Activated CD8-positive, alpha-beta memory T cell treated with anti-CD3 and anti-CD28 coated beads, Interleukin-2, amount 10 ng/mL, durations not matched to agents 7 days and 5 days (primary cell): ENCODE measurements at regions not wholly inside any gene's neighbourhood (a gene's known extent, or its start where the extent isn't known, plus 50 kb on each side); places are given as distances from the start of the nearest gene placed in this dataset.

Source experiments
- ATAC-seq: fragments of 150-1000 bp; cut with Tn5 transposase; one replicate; pipeline ENCODE4 v1.10.0; 2021; ENCODE audit warnings: moderate library complexity
- CTCF ChIA-PET: fragments of 350-600 bp; sonication (Branson Sonifier 250); formaldehyde crosslinking; loops from one replicate; lab custom pipeline; 2021; ENCODE audit warnings: antibody characterized with exemption; lab: Charles Lee
- DNase-seq: peaks from one replicate; pipeline ENCODE4 v3.0.0-alpha.2; 2020
- H3K27ac Mint-ChIP-seq: one replicate; pipeline ENCODE4 v1.8.0; 2021; ENCODE audit warnings: mild to moderate bottlenecking, mixed read lengths
- H3K27me3 Mint-ChIP-seq: one replicate; pipeline ENCODE4 v1.8.0; 2021; ENCODE audit warnings: mixed read lengths
- H3K36me3 Mint-ChIP-seq: one replicate; pipeline ENCODE4 v1.8.0; 2021; ENCODE audit warnings: mild to moderate bottlenecking, mixed read lengths
- H3K4me1 Mint-ChIP-seq: one replicate; pipeline ENCODE4 v1.8.0; 2021; ENCODE audit warnings: mixed read lengths
- H3K4me3 Mint-ChIP-seq: one replicate; pipeline ENCODE4 v1.8.0; 2021; ENCODE audit warnings: mild to moderate bottlenecking, moderate library complexity, mixed read lengths
- H3K9me3 Mint-ChIP-seq: one replicate; pipeline ENCODE4 v1.8.0; 2022; ENCODE audit warnings: low read depth, mixed read lengths

DNA sequence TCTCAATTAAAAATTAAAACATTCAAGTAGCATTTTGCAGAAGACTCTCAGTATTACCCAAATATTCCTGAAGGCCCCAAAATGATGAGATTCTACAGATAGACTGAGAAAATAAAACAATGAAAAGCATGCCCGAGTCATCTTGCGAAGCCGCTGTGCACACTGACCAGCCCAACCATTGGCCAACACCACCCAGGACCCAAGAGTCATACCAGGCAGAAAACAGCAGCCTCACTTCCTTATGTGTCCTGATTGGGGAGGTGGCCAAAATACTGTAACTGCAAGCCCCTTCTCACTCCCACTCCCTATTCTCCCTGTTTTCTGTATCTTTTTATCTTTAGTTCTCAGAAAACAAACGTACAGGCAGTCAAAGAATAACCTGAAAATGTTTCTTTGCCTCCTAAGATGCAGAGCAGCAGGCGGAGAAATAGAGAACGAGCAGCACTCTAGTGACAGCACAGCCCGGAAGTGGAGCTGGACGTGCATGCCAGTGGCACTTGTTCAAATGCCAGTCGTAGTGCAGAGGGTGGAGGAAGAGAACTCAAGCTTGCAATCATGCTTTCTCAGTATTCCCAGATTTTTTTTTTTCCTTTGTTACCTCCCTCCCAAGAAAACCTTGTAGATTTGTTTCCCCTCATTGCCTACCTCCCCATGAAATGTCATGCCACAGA is 182.3 kb upstream of the SOX9 start:
- no peaks in the 10 kb centered on the region for H3K36me3 Mint-ChIP-seq
- no peak for DNase-seq

DNA sequence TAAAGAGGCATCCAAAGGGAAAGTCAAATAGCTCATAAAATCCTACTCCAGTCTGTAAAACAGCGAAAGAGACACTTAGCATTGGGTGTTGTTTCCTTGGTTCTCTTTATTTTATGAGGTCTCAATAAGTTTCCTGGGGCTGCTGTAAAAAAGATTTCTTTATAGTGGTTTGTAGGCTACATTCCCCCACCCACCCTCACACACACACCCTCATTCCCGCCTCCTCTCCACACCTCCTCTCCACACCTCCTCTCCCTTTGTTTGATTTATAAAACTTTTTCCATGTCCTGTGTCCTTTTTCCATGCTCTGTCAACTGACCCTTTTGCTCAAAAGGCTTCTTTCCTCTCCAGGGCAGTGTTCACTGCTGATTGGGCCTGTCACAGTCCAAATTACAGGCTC is 178.9 kb upstream of the SOX9 start:
- peaks cover 9% of the 10 kb centered on the region for H3K9me3 Mint-ChIP-seq
- H3K4me1 Mint-ChIP-seq: no peaks in the 10 kb centered on the region
- DNase-seq (no peak), ATAC-seq (no peak)
- CTCF ChIA-PET: no interaction called here
- no peaks in the 10 kb centered on the region for H3K36me3 Mint-ChIP-seq
- no peak overlapping the region for H3K27ac Mint-ChIP-seq
- no peaks in the 10 kb centered on the region for H3K27me3 Mint-ChIP-seq
- no peak overlapping the region for H3K4me3 Mint-ChIP-seq

More for the DNA sequence above, 182.3 kb upstream of the SOX9 start:
- Mint-ChIP-seq H3K27me3 (no peaks in the 10 kb centered on the region), H3K27ac (no peak overlapping the region), H3K9me3 (peaks cover 5% of the 10 kb centered on the region), H3K4me3 (no peak overlapping the region), H3K4me1 (no peaks in the 10 kb centered on the region)
- no peak for ATAC-seq
- CTCF ChIA-PET: no interaction called here

- Mint-ChIP-seq H3K4me1 (no peaks in the 10 kb centered on the region), H3K27ac (no peak overlapping the region), H3K27me3 (no peaks in the 10 kb centered on the region), H3K4me3 (no peak overlapping the region), H3K36me3 (no peaks in the 10 kb centered on the region), H3K9me3 (peaks cover 6% of the 10 kb centered on the region)
- CTCF ChIA-PET: no interaction called here
- ATAC-seq: no peak
- no peak for DNase-seq
Measured at GRCh38 chr17:71942626-71943025, 178.2 kb upstream of the SOX9 start.

DNA sequence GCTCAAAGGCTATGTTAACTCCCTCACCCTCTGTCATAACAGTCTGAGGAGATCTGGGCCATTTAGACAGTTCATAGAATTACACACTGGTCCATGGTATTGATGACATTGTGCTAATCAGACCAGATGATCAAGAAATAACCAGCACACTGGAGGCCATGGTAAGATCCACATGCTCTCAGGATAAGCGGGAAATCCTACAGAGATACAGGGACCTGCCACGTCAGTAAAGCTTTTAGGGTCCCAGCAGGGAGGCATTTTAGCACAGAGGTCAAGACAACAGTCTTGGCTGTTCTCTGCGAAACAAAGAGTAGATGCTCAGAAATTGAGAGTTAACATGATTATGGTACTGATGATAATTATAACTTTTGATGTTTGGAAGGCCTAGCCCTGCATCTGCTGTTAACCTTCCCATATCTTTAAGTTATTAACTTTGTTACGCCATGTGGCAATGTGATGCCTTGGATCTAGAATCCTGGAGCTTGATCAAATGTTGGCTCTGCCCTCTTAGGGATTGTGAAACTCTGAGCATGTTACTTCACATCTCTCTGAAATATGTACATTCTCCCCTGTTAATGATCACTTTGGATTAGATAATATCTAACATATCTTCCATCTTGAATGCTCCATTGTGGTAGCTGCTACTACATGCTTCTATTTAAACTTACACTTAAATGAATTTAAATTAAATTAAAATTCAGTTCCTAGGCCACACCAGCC is 172.0 kb upstream of the SOX9 start:
- H3K4me1 Mint-ChIP-seq: no peaks in the 10 kb centered on the region
- H3K27ac Mint-ChIP-seq: no peak overlapping the region
- no peak overlapping the region for H3K4me3 Mint-ChIP-seq
- CTCF ChIA-PET: no interaction called here
- DNase-seq (no peak), ATAC-seq (no peak)
- H3K9me3 Mint-ChIP-seq: peaks cover 6% of the 10 kb centered on the region
- no peaks in the 10 kb centered on the region for H3K27me3 Mint-ChIP-seq
- no peaks in the 10 kb centered on the region for H3K36me3 Mint-ChIP-seq

DNA sequence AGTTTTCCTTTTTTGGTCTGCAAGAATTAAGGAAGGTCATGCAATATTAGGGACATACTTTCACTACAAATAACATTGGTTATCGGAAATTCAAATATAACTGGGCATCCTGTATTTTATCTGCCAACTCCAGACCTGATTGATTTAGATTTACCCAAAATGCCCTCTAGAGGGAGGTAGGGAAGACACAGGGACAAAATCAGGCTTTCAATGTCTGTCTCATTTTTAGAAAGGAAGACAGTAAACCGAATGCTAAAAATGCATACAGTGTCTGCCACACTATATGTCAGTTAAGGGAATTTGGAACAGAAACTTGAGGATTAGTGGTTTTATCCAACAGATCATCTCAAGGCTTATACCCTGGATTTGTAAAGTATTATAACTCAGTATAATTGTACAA is 161.7 kb upstream of the SOX9 start:
- H3K4me3 Mint-ChIP-seq: no peak overlapping the region
- CTCF ChIA-PET: no interaction called here
- H3K36me3 Mint-ChIP-seq: no peaks in the 10 kb centered on the region
- no peaks in the 10 kb centered on the region for H3K4me1 Mint-ChIP-seq
- peaks cover 1% of the 10 kb centered on the region for H3K9me3 Mint-ChIP-seq
- DNase-seq: no peak
- H3K27ac Mint-ChIP-seq: no peak overlapping the region
- no peaks in the 10 kb centered on the region for H3K27me3 Mint-ChIP-seq
- no peak for ATAC-seq

DNA sequence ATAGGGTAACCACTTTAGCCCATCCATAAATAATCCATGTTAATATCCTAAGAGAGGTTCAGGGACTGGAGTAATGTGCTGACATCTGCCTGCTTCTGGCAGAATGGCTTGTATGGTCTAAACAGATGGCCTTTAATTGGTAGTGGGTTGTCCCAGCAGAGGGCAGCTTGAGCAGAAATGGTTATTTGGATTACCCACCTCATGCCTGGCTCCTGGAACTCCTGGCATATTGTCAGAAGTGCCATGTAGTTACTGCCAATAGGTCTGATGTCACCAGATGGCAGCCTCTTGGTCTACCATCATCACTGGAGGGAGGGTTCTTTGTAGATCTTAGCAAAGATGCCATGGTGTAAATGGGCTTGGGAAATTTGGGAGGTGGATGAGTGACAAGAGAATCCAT is 157.5 kb upstream of the SOX9 start:
- H3K36me3 Mint-ChIP-seq: no peaks in the 10 kb centered on the region
- no peaks in the 10 kb centered on the region for H3K27me3 Mint-ChIP-seq
- H3K9me3 Mint-ChIP-seq: peaks cover 1% of the 10 kb centered on the region
- H3K4me3 Mint-ChIP-seq: no peak overlapping the region
- no peaks in the 10 kb centered on the region for H3K4me1 Mint-ChIP-seq
- CTCF ChIA-PET: no interaction called here
- ATAC-seq (no peak), DNase-seq (no peak)
- H3K27ac Mint-ChIP-seq: no peak overlapping the region

DNA sequence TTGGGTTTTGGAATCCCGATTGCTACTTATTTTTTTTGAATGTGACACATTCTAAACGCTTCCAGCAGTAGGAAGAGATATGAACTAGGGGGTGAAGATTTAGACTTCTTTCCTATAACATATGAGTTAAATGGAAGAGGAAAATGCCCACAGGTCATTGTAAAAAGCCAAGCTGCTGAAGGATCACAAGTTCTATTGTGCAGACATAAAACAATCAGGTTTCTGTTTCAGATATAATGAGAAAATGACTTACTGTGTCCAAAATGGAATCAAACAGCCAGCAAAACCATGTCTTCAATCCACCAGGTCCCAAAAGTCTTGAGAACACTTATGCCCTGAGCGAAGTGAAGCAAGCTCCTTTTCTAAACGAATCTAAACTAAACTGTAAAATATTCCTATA is 157.0 kb upstream of the SOX9 start:
- CTCF ChIA-PET: no interaction called here

GRCh38 chr17:71964559-71964958 is 156.3 kb upstream of the SOX9 start:
- Mint-ChIP-seq H3K36me3 (no peaks in the 10 kb centered on the region), H3K4me1 (no peaks in the 10 kb centered on the region), H3K9me3 (peaks cover 1% of the 10 kb centered on the region), H3K4me3 (no peak overlapping the region), H3K27me3 (no peaks in the 10 kb centered on the region), H3K27ac (no peak overlapping the region)
- DNase-seq: no peak
- ATAC-seq: no peak
- CTCF ChIA-PET: no interaction called here

More for the DNA sequence above, 157.0 kb upstream of the SOX9 start:
- DNase-seq (no peak), ATAC-seq (no peak)
- H3K27me3 Mint-ChIP-seq: no peaks in the 10 kb centered on the region
- H3K4me3 Mint-ChIP-seq: no peak overlapping the region
- H3K4me1 Mint-ChIP-seq: no peaks in the 10 kb centered on the region
- peaks cover 1% of the 10 kb centered on the region for H3K9me3 Mint-ChIP-seq
- H3K27ac Mint-ChIP-seq: no peak overlapping the region
- no peaks in the 10 kb centered on the region for H3K36me3 Mint-ChIP-seq

GRCh38 chr17:71966055-71966454 is 154.8 kb upstream of the SOX9 start:
- DNase-seq: no peak
- H3K36me3 Mint-ChIP-seq: no peaks in the 10 kb centered on the region
- H3K27me3 Mint-ChIP-seq: no peaks in the 10 kb centered on the region
- ATAC-seq: no peak
- no peak overlapping the region for H3K27ac Mint-ChIP-seq
- H3K4me1 Mint-ChIP-seq: no peaks in the 10 kb centered on the region
- CTCF ChIA-PET: no interaction called here
- H3K9me3 Mint-ChIP-seq: no peaks in the 10 kb centered on the region
- no peak overlapping the region for H3K4me3 Mint-ChIP-seq

- no peak for DNase-seq
- Mint-ChIP-seq H3K27ac (no peak overlapping the region), H3K9me3 (no peaks in the 10 kb centered on the region), H3K4me1 (no peaks in the 10 kb centered on the region), H3K36me3 (no peaks in the 10 kb centered on the region), H3K4me3 (no peak overlapping the region), H3K27me3 (no peaks in the 10 kb centered on the region)
- ATAC-seq: no peak
- CTCF ChIA-PET: no interaction called here
Measured at GRCh38 chr17:71966459-71967313, 154.1 kb upstream of the SOX9 start.

- ATAC-seq (no peak), DNase-seq (no peak)
- H3K27ac Mint-ChIP-seq: no peak overlapping the region
- no peaks in the 10 kb centered on the region for H3K4me1 Mint-ChIP-seq
- no peaks in the 10 kb centered on the region for H3K27me3 Mint-ChIP-seq
- no peaks in the 10 kb centered on the region for H3K36me3 Mint-ChIP-seq
- CTCF ChIA-PET: no interaction called here
- H3K9me3 Mint-ChIP-seq: no peaks in the 10 kb centered on the region
- H3K4me3 Mint-ChIP-seq: no peak overlapping the region
Measured at GRCh38 chr17:71969500-71969899, 151.3 kb upstream of the SOX9 start.

- no peaks in the 10 kb centered on the region for H3K27me3 Mint-ChIP-seq
- H3K36me3 Mint-ChIP-seq: peaks cover 2% of the 10 kb centered on the region
- no peak overlapping the region for H3K4me3 Mint-ChIP-seq
- no peak for ATAC-seq
- no peak overlapping the region for H3K27ac Mint-ChIP-seq
- CTCF ChIA-PET: no interaction called here
- no peaks in the 10 kb centered on the region for H3K4me1 Mint-ChIP-seq
- DNase-seq: no peak
- peaks cover 3% of the 10 kb centered on the region for H3K9me3 Mint-ChIP-seq
Measured at GRCh38 chr17:71970312-71970711, 150.5 kb upstream of the SOX9 start.

DNA sequence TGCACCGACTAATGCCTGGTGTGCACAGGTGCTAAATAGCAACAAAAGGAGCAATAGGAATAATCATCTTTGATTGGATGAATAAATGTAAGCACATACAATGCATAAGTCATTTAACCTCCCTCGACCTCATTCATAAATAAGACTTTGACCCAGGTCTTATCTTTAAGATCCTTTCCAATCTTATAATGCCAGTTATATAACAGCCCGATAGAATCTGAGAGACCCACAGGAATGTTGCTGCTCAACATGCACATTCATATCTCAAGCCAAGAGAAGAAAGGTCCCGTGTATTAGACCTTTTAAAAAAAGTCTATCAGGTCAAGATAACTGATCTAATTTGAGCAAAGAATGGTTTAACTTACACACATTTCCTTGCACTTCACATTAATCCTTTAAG is 146.8 kb upstream of the SOX9 start:
- Mint-ChIP-seq H3K27ac (no peak overlapping the region), H3K36me3 (peaks cover 2% of the 10 kb centered on the region), H3K27me3 (no peaks in the 10 kb centered on the region), H3K4me3 (no peak overlapping the region), H3K4me1 (no peaks in the 10 kb centered on the region), H3K9me3 (peaks cover 3% of the 10 kb centered on the region)
- no peak for DNase-seq
- CTCF ChIA-PET: no interaction called here
- ATAC-seq: no peak
